IMR-90 (cell line): ENCODE measurements at regions not wholly inside any gene's neighbourhood (a gene's known extent, or its start where the extent isn't known, plus 50 kb on each side); places are given as distances from the start of the nearest gene placed in this dataset.

ENCODE experiments used
- BHLHE40 ChIP-seq: fragments of 150-350 bp; IDR thresholded peaks from 2 replicates; pipeline ENCODE4 v1.6.1; 2016; ENCODE audit warnings: mild to moderate bottlenecking, low read depth, low read length
- MXI1 ChIP-seq: IDR thresholded peaks from 2 replicates; pipeline ENCODE4 v1.6.1; 2012; ENCODE audit warnings: low read depth, mild to moderate bottlenecking, low read length, moderate library complexity, borderline replicate concordance
- POLR2A ChIP-seq: IDR thresholded peaks from 2 replicates; pipeline ENCODE4 v1.6.1; 2012; ENCODE audit warnings: mild to moderate bottlenecking, low read depth, low read length
- RAD21 ChIP-seq: IDR thresholded peaks from 2 replicates; pipeline ENCODE4 v1.6.1; 2012; ENCODE audit warnings: low read length, improper control_type of control experiment
- RCOR1 ChIP-seq: IDR thresholded peaks from 2 replicates; pipeline ENCODE4 v1.6.1; 2012; ENCODE audit warnings: mild to moderate bottlenecking, low read length, improper control_type of control experiment; ENCODE audit not compliant: insufficient replicate concordance
- RFX5 ChIP-seq: IDR thresholded peaks from 2 replicates; pipeline ENCODE4 v1.8.0; 2012; ENCODE audit warnings: low read depth, mild to moderate bottlenecking, low read length, moderate library complexity
- SMC3 ChIP-seq: fragments of 150-350 bp; IDR thresholded peaks from 2 replicates; pipeline ENCODE4 v1.6.1; 2016; ENCODE audit warnings: low read depth, mild to moderate bottlenecking, antibody characterized with exemption, low read length, moderate library complexity
- TF ChIP-seq, protein P1 (sequence below): conservative IDR thresholded peaks from 2 replicates; pipeline ENCODE4 v1.5.1; 2012; ENCODE audit warnings: mild to moderate bottlenecking, low read depth, low read length, improper control_type of control experiment
- TF ChIP-seq, protein P2 (sequence below): fragments of 150-350 bp; IDR thresholded peaks from 2 replicates; pipeline ENCODE4 v1.6.1; 2017; ENCODE audit warnings: mild to moderate bottlenecking, antibody characterized with exemption, low read length, low read depth
- TF ChIP-seq, protein P3 (sequence below): fragments of 150-350 bp; IDR thresholded peaks from 2 replicates; pipeline ENCODE4 v1.6.1; 2016; ENCODE audit warnings: low read depth, mild to moderate bottlenecking, low read length, moderate library complexity, borderline replicate concordance

DNA sequence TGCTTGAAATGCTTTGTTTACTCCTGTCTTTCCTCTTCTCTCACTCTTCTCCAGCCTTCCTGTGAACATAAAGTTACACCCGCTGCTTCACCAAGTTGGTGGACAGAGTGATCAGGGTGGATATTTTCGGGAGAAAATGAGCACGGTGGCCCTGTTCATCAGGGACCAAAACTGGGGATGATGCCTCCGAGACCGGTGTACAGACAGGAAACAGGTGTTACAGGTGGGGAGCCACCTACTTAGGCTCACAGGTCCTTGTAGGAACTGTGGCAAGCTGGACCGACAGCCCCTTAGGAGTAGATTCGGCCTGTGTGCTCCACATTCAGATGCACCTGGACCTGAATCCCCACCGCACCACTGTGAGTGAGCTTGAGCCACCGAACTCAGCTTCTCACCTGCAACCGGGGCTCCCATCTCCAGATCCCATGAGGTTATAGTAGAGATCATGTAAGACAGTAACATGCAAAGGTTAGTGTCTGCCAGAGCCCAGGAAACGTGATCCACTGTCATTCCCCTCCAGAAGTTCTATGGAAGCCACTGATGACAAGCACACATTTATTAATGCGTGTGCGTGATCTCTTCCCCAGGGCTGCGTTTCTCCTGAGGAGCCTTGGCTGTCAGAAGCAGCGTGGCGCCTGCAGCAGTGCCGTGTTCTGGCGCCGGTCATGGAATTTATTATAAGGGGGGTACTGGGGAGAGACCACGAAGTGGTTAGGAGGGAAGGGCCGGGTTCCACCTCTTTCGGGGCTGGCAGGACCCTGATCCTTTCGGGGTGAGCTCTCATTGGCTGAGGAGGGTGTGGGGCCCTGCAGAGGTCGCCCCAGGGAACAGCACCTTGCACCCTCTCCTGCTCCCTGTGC lies 94.2 kb downstream of the ERMARD start:
- TF ChIP-seq, protein P1, sequence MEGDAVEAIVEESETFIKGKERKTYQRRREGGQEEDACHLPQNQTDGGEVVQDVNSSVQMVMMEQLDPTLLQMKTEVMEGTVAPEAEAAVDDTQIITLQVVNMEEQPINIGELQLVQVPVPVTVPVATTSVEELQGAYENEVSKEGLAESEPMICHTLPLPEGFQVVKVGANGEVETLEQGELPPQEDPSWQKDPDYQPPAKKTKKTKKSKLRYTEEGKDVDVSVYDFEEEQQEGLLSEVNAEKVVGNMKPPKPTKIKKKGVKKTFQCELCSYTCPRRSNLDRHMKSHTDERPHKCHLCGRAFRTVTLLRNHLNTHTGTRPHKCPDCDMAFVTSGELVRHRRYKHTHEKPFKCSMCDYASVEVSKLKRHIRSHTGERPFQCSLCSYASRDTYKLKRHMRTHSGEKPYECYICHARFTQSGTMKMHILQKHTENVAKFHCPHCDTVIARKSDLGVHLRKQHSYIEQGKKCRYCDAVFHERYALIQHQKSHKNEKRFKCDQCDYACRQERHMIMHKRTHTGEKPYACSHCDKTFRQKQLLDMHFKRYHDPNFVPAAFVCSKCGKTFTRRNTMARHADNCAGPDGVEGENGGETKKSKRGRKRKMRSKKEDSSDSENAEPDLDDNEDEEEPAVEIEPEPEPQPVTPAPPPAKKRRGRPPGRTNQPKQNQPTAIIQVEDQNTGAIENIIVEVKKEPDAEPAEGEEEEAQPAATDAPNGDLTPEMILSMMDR, result no peak
- TF ChIP-seq POLR2A, result no peak
- TF ChIP-seq SMC3, result no peak
- no peak for TF ChIP-seq MXI1
- TF ChIP-seq, protein P2, sequence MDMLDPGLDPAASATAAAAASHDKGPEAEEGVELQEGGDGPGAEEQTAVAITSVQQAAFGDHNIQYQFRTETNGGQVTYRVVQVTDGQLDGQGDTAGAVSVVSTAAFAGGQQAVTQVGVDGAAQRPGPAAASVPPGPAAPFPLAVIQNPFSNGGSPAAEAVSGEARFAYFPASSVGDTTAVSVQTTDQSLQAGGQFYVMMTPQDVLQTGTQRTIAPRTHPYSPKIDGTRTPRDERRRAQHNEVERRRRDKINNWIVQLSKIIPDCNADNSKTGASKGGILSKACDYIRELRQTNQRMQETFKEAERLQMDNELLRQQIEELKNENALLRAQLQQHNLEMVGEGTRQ, result no peak
- TF ChIP-seq, protein P3, sequence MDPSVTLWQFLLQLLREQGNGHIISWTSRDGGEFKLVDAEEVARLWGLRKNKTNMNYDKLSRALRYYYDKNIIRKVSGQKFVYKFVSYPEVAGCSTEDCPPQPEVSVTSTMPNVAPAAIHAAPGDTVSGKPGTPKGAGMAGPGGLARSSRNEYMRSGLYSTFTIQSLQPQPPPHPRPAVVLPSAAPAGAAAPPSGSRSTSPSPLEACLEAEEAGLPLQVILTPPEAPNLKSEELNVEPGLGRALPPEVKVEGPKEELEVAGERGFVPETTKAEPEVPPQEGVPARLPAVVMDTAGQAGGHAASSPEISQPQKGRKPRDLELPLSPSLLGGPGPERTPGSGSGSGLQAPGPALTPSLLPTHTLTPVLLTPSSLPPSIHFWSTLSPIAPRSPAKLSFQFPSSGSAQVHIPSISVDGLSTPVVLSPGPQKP, result no peak
- TF ChIP-seq RFX5, result no peak
- TF ChIP-seq RCOR1, result no peak
- no peak for TF ChIP-seq BHLHE40
- no peak for TF ChIP-seq RAD21
